NOMO-1 treated with DMSO at 0.1 percent for 48 hours (cell line): ENCODE measurements at regions not wholly inside any gene's neighbourhood (a gene's known extent, or its start where the extent isn't known, plus 50 kb on each side); places are given as distances from the start of the nearest gene placed in this dataset.

Experiments
- DNase-seq: peaks from one replicate; lab custom pipeline; 2025; ENCODE audit not compliant: unreplicated experiment; lab: John Stamatoyannopoulos, UW

GRCh38 chr6:156389296-156389695 is 387.9 kb upstream of the ARID1B start:
- DNase-seq, result no peak

DNA sequence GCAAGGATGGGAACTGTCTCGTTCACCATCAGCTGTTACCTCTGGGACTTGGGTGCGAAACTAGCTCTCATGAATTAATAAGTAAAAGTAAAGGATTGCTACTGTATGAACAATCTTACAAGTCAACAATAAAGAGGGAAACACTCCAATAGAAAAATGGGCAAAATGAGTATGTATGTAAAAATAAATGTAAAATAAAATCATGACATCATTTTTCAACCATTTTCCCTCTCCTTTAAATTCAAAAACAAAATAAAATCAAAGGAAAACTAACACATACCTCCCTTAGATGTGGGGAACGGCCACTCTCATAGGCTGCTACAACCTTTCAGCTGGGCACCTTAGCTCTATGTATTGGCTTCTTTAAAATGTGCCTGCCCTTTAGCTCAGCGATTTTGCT is 389.7 kb upstream of the ARID1B start:
- no peak for DNase-seq

DNA sequence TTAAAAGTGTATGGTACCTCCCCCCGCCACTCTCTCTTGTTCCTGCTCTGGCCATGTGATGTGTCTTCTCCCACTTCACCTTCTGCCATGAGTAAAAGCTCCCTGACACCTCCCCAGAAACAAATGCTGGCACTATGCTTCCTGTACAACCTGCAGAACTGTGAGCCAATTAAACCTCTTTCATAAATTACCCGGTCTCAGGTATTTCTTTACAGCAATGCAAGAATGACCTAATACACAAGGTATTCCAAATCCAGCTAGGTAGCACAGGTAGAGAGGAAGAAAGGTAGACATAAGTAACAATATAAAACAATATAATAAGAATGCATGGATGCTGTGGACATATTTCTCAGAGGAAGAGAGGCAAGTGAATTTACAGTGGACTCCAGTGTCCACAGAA is 394.1 kb upstream of the ARID1B start:
- no peak for DNase-seq

DNA sequence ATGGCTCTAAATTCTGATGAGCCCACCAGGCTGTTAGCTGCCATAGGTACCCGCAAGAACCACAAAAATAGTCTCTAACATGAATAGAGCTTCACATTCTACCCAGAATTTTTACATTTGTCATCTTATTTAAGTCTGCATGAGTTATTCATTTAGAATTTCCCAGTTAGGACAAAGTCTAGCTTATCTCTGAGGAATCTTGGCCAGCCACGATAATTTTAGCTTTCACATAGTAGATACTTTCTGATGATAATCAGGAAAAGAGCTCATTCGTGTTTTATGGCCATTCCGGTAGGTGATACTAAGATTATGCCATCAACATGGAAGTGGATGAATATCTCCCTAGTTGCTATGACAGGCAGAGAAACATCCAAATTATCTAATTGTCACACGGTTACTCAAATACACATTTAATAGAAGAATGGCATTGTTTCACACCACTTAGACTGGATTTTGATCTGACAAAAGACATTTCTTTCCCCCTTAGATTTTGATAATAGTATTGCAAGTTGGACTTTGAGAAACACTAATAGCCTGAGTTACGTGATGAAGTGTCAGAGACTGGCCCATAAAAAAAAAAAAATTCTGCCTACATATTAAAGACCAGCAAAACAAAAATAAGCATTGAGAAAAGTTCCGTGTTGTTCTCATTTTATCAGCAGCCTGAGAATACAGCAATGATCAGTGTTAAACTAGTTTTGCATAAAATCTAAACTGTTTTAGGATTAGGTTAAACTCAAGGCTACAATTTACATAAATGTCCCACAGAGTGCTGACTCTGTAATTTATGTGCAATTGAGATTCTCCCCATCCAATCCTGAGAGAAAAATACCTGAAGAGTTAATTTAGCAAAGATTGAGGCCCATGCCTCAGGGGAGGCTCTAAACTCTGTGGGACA is 397.5 kb upstream of the ARID1B start:
- DNase-seq, result no peak

DNA sequence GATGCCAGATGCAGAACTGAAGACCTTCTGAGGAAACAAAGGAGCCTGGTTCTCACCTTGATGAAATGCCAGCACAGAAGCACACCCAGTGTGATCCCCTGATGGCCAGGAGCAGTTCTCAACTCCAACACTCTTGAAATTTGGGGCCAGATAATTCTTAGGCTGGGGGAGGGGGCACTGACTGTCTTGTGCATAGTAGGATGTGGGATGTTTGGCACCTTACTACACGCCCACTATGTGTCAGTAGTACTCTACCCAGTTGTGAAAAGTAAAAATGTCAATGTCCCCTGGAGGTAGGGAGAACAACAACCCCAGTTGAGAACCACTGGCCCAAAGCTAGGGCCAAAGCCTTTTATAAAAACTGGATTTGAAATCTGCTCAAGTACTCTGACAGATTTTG is 398.3 kb upstream of the ARID1B start:
- no peak for DNase-seq

DNA sequence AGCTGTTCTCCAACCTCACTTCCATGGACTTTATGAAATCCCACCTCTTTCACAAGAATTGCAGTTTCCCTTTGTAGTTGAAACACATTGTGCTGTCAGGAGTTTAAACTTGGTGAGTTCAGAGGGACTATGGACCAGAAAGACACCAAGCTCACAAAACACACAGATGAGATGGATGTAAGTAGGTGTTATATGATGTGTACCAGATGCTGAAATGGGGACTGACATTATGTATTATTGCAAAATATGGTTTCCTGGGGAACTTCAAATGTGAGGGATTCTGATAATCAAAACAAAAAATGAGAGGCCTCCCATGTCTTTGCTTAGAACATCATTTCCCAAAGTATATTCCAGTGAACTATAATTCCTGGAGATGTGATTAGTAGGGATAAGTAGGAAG is 401.1 kb upstream of the ARID1B start:
- no peak for DNase-seq

DNA sequence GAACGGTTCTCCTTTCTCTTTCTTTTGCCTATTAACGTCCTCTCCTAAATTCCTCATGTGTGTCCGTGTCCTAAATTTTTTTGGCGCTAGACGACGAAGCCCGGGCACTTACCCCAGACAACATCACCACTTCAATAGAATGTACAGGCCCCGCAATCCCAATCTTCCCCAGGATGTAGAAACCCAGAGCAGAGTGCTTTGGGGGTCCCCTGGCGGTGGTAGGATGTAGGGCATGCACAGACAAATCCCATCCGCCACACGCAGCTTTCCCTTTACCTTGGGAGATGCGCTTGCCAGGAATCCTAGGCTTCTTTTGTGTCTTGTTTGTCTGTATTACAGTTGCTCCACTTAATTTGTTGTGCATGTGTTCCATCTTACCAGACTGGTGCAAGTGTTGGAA is 417.3 kb upstream of the ARID1B start:
- DNase-seq, result no peak

- DNase-seq, result no peak
Observed at GRCh38 chr6:156352861-156353260, 424.3 kb upstream of the ARID1B start.

DNA sequence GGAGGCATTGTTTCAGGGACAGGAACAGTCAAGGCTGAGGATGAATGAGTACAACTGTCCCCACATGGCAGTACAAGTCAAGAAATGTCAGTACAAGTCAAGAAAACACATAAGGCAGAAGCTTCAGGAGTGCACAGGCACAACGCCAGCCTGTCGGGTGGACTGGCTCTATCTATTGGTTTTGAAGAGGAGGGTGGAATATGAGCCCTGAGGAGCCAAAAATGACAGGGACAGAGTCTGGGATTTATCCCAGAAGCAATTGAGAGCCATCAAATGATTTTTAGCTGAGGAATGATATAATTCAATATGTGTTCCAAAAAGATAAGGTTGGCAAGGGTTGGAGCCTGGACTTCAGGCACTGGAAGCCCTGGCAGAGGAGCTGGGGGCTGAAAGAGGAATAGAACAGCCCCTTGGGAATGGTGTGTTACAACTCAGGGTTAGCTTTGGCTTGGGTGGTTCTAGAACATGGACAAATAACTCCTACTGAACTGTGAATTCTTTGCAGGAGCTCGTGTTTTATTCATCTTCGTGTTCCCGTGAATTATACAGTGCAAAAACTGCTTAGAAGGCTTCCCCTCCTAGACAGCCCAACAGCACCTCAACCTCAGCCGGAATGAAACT is 425.7 kb upstream of the ARID1B start:
- no peak for DNase-seq

GRCh38 chr6:156350337-156350736 is 426.8 kb upstream of the ARID1B start:
- no peak for DNase-seq

GRCh38 chr6:156348849-156349248 is 428.3 kb upstream of the ARID1B start:
- DNase-seq, result no peak

DNA sequence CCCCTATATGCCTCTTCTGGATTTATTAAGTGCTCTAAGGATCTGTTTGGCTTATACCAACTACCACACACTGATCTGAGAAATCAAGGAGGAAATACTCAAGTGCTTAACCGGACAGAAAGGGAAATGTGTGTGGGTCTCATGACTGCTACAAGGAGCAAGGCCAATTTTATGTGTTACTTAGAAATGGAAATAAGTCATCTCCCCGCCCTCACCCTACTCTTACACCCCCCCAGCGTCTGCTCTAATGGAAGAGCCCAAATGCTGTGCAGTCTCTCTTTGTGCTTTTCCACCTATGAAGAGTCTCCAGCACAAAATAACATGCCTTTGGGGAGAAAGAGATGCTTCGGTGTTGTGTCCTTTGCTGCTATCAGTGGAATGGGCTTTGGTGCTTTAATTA is 428.8 kb upstream of the ARID1B start:
- DNase-seq, result no peak

- DNase-seq, result no peak
Observed at GRCh38 chr6:156347656-156348055, 429.5 kb upstream of the ARID1B start.

DNA sequence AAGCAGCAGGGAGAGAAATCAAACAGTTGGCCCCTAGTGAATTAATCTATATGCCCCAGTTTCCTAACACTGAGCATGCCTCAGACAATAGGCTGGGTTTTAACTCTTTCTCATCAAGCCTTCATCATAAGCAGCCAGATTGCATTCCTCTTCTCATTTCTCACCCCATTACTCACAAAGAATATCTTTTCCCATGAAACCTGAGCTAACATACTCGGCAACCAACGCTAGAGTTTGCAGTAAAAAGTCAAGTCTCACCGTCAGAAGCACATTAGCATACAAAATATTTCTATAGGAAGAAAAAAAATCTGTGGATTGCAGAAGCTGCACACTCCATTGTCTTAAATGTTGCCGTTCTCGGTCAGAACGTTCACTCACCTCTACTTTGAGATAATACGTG is 429.9 kb upstream of the ARID1B start:
- DNase-seq, result no peak

GRCh38 chr6:156345700-156346099 is 431.5 kb upstream of the ARID1B start:
- no peak for DNase-seq

- DNase-seq, result no peak
Observed at GRCh38 chr6:156344491-156344890, 432.7 kb upstream of the ARID1B start.

- no peak for DNase-seq
Observed at GRCh38 chr6:156337801-156338200, 439.4 kb upstream of the ARID1B start.

DNA sequence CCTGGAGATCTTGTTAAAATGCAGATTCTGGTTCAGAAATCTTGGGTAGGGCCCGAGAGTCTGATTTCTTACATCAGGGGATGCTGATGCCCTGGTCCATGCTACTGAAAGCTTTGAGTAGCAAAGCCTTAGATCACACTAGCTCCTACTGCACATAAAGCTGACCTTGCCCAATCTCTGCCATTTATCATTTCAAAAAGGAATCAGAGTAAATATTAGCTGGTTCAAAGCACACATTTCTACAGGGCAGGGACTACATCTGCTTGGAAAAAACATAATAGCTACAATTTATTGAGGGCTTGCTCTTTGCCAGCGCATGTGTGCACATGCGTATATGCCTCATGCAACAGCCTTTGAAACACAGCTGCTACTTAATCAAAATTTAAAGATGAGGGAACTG is 440.4 kb upstream of the ARID1B start:
- DNase-seq, result no peak

GRCh38 chr6:156336089-156336488 is 441.1 kb upstream of the ARID1B start:
- DNase-seq, result no peak

- DNase-seq, result no peak
Observed at GRCh38 chr6:156334966-156335365, 442.2 kb upstream of the ARID1B start.

DNA sequence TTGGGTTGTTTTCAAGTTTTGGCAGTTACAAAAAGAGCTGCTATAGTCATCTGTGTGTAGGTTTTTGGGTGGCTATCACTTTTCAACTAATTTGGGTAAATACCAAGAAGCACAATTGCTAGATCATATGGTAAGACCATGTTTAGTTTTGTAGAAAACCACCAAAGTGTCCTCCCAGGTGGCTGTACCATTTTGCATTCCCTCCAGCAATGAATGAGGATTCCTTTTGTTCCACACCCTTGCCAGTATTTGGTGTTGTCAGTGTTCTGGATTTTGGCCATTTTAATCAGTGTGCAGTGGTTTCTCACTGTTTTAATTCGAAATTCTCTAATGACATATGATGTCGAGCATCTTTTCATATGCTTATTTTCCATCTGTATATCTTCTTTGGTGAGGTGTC is 457.5 kb upstream of the ARID1B start:
- DNase-seq, result no peak

- no peak for DNase-seq
Observed at GRCh38 chr6:156316583-156317125, 460.5 kb upstream of the ARID1B start.
